Heart right ventricle (tissue), 16 donors: ENCODE measurements at regions not wholly inside any gene's neighbourhood (a gene's known extent, or its start where the extent isn't known, plus 50 kb on each side); places are given as distances from the start of the nearest gene placed in this dataset.
"Not testable (repeated sequence)": the region's sequence is repeated elsewhere in the genome, so short reads cannot be mapped to it uniquely, and the experiment has no call there.

ENCODE experiments used
- ATAC-seq, 8 donors: fragments of 200-7000 bp; cut with Tn5 transposase; one replicate each; pipeline ENCODE4 v1.9.1; 2020; ENCODE audit warnings: mild to moderate bottlenecking in 8 of 8, moderate library complexity in 8 of 8, moderate number of reproducible peaks in 1 of 8
- DNase-seq, 2 donors: peaks; one replicate each; pipeline ENCODE4 v3.0.0-alpha.2; 2020
- H3K27ac ChIP-seq, 10 donors: fragments of 200-600 bp; sonication (generic) in 2 of 10; one replicate each; pipeline versions ENCODE4 v1.5.0 to v1.8.0; 2020 to 2022; ENCODE audit warnings: mild to moderate bottlenecking in 3 of 10
- H3K27me3 ChIP-seq, 7 donors: fragments of 200-600 bp; one replicate each; pipeline ENCODE4 v1.8.0; 2021 to 2022; ENCODE audit warnings: mild to moderate bottlenecking in 2 of 7
- H3K36me3 ChIP-seq, 9 donors: fragments of 200-600 bp; sonication (generic) in 1 of 9; one replicate each; pipeline versions ENCODE4 v1.5.0 to v1.8.0; 2020 to 2022; ENCODE audit warnings: mild to moderate bottlenecking in 2 of 9
- H3K4me1 ChIP-seq, 9 donors: fragments of 200-600 bp; sonication (generic) in 1 of 9; one replicate each; pipeline versions ENCODE4 v1.5.0 to v1.8.0; 2020 to 2022; ENCODE audit warnings: mild to moderate bottlenecking in 4 of 9
- H3K4me3 ChIP-seq, 10 donors: fragments of 200-600 bp; sonication (generic) in 2 of 10; one replicate each; pipeline versions ENCODE4 v1.5.0 to v1.8.0; 2020 to 2022; ENCODE audit warnings: mild to moderate bottlenecking in 7 of 10, moderate library complexity in 2 of 10
- H3K9me3 ChIP-seq, 11 donors: fragments of 200-600 bp in 10 of 11; sonication (generic) in 2 of 11; one replicate each; pipeline versions ENCODE4 v1.5.0 to v1.8.0; 2013 to 2022; ENCODE audit warnings: mild to moderate bottlenecking in 2 of 11, control low read depth in 1 of 11, moderate library complexity in 1 of 11
- CTCF ChIP-seq, 9 donors: fragments of 200-600 bp; sonication (generic) in 2 of 9; IDR thresholded peaks; one replicate each; pipeline versions ENCODE4 v1.5.0 to v1.8.0; 2021 to 2022; ENCODE audit warnings: antibody characterized with exemption in 9 of 9, mild to moderate bottlenecking in 5 of 9, moderate library complexity in 1 of 9
- WGBS, 2 donors: extraction: QIAGEN DNeasy Blood & Tissue Kit; methylation state at CpG; one replicate each; pipeline ENCODE4 v1.1.7; 2013; ENCODE audit warnings: inconsistent platforms in 1 of 2; 5-methylcytosine and 5-hydroxymethylcytosine counted together
- intact Hi-C, 10 donors: fragments of 100-400 bp; cut with DNase I; formaldehyde crosslinking; loops; one replicate each; pipeline versions ENCODE4 v1.11.1 to v1.14.2; 2022
- donor health status: Arrhythmogenic right ventricular cardiomyopathy.
- donor health status: ischemic (EF 13 %, LVEDD 7.1; RV severe dilation, severe dysfunction).
- donor health status: healthy with polysubstance abuse.
- donor health status: DM: no; HTN: yes; CAD: no.
- donor health status: DM: no; HTN: no; CAD: no.
- donor health status: ischemic (EF 25% LVEDD 6.9; RV normal size, moderate dysfunction).
- donor health status: ischemic (EF 25% LVEDD 5.7; RV mildly dilated, moderate dysfunction).
- donor health status: healthy.
- donor health status: DM: yes; HTN: yes; CAD: no.
- donor health status: Ischemic cardiomyopathy.
- donor health status: ischemic (EF 35%, LVEDD 5.7; RV mildly dilated, moderate dysfunction).
- donor health status: nonischemic (EF 11% LVEDD 7.7; RV severe dilation, severe dysfunction).
- donor health status: DM: yes; HTN: yes; CAD: no.
- donor health status: PGD.
- donor health status: ischemic (EF 29% LVEDD 5.4; RV normal size, mild dysfunction).
- donor health status: nonischemic (EF 23%, LVEDD 6.1; RV moderate dilation, normal function).

DNA sequence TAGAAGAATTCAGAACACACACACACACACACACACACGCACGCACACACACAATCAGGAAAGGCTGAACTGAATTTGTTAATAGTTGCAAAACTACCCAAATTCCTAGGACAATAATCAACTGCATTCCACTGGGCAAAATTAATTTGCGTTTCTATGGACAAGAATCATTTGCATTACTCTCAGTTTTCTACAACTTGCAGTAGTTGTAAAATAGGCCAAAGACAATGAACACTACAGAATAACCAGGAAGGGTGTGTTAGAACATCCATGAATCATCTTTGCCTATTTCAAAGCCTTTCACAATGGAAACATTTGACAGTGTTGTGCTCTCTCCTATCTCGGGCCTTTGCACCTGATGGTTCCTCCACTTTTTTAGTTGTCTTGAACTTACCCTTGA is 77.1 kb upstream of the IGFBP7 start:
- DNase-seq (no peak), ATAC-seq (no peak)
- TF ChIP-seq CTCF (IDR thresholded peaks at IDR 0.05): no peak
- Histone ChIP-seq H3K27me3 (peaks cover 0 to 2% (median 0%) of the 10 kb centered on the region in 7 donors), H3K4me3 (no peak overlapping the region), H3K9me3 (no peaks in the 10 kb centered on the region), H3K27ac (no peak overlapping the region), H3K36me3 (no peaks in the 10 kb centered on the region), H3K4me1 (peaks cover 0 to 3% (median 0%) of the 10 kb centered on the region in 9 donors)
- intact Hi-C loops: no loop called here
- 58 to 60% methylated on average over 4 of the region's 4 CpGs for WGBS, 2 donors

GRCh38 chr4:57184378-57185029 is 74.3 kb upstream of the IGFBP7 start:
- ATAC-seq (no peak), DNase-seq (no peak)
- Histone ChIP-seq H3K27me3 (no peaks in the 10 kb centered on the region), H3K4me3 (no peak overlapping the region), H3K9me3 (no peaks in the 10 kb centered on the region), H3K36me3 (no peaks in the 10 kb centered on the region), H3K4me1 (peaks cover 0 to 3% (median 0%) of the 10 kb centered on the region in 9 donors), H3K27ac (no peak overlapping the region)
- intact Hi-C loops: loop anchor here in 1 of 10 donors (2.0 kb wide), 1 partner anchor 48 kb away; no protein-coding TSS in a partner anchor
- WGBS, 2 donors: 92 to 94% methylated on average over 18 of the region's 18 CpGs
- no peak for TF ChIP-seq CTCF (IDR thresholded peaks at IDR 0.05)

- WGBS, 2 donors: 59 to 67% methylated on average over 8 of the region's 8 CpGs
Measured at GRCh38 chr4:57182132-57182874, 72.1 kb upstream of the IGFBP7 start.

GRCh38 chr4:57173136-57173535 is 63.0 kb upstream of the IGFBP7 start:
- H3K4me3 ChIP-seq, H3K36me3 ChIP-seq, H3K4me1 ChIP-seq, intact Hi-C loops, H3K27ac ChIP-seq, H3K27me3 ChIP-seq, ATAC-seq, H3K9me3 ChIP-seq, DNase-seq: not testable (repeated sequence)
- WGBS, 2 donors: 95 to 97% methylated on average over 22 to 30 of the region's 30 CpGs

More at GRCh38 chr4:57182132-57182874, 72.1 kb upstream of the IGFBP7 start:
- intact Hi-C loops: no loop called here
- Histone ChIP-seq H3K36me3 (no peaks in the 10 kb centered on the region), H3K4me1 (peaks cover 0 to 3% (median 0%) of the 10 kb centered on the region in 9 donors), H3K4me3 (no peak overlapping the region), H3K27ac (no peak overlapping the region), H3K9me3 (no peaks in the 10 kb centered on the region), H3K27me3 (no peaks in the 10 kb centered on the region)
- peak; percentile 61 to 64 for DNase-seq
- ATAC-seq: peak in 7 of 8 donors; percentile 55 to 92 (median 71)
- TF ChIP-seq CTCF (IDR thresholded peaks at IDR 0.05): no peak

- Histone ChIP-seq H3K9me3 (no peaks in the 10 kb centered on the region), H3K27ac (no peak overlapping the region), H3K4me1 (no peaks in the 10 kb centered on the region), H3K4me3 (no peak overlapping the region), H3K36me3 (no peaks in the 10 kb centered on the region), H3K27me3 (no peaks in the 10 kb centered on the region)
- no peak for ATAC-seq
- WGBS, 2 donors: 38 to 51% methylated on average over 3 of the region's 3 CpGs
- intact Hi-C loops: no loop called here
- DNase-seq: no peak
- TF ChIP-seq CTCF (IDR thresholded peaks at IDR 0.05): no peak
Measured at GRCh38 chr4:57172065-57172464, 61.9 kb upstream of the IGFBP7 start.
